ENCODE measurements at regions not wholly inside any gene's neighbourhood (a gene's known extent, or its start where the extent isn't known, plus 50 kb on each side); places are given as distances from the start of the nearest gene placed in this dataset.
"Not testable (repeated sequence)": the region's sequence is repeated elsewhere in the genome, so short reads cannot be mapped to it uniquely, and the experiment has no call there.

DNA sequence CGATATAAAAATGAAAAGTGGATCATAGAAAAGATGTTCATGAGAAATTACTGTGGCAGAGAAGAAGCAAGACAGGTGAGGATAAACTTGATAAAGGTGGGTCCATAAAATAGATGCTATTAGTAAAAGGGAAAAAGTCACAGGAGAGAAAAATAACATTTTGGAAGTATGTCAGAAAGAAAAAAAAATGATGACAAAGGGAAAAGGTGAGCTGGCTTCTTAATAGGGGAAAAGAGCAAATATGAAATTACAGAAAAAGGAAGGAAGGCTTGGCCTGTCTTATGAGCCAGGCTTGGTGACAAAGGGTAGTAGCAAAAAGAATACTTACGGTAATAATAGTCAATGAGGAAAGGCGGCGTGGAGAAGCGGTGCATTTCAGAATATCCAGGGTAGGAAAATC, 386.1 kb downstream of the RWDD3 start:
- no peak for DNase-seq

- no peak for DNase-seq
These were observed 388.6 kb downstream of the RWDD3 start for GRCh38 chr1:95622609-95623008.

GRCh38 chr1:95625224-95625623, 391.2 kb downstream of the RWDD3 start:
- DNase-seq, result no peak

- DNase-seq, result no peak
These were observed 393.2 kb downstream of the RWDD3 start for GRCh38 chr1:95627244-95627643.

DNA sequence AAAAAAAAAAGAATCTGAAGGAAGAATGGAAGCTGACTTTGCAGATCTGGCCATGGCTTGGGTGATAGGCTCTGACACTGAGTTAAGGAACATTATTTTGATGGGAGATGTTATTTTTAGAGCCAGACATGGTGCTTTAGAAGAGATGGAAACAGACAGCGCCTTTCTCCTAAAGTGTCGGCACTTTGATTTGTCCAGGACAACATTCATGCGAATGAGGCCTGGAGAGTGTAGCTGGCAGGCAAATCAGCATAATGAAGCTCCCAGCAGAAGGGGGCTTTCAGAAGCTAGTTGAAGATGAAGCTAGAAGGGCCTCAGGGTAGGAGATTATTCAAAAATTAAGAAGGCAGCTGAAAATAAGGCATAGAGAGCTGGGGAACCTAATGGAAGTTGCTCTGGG, 397.7 kb downstream of the RWDD3 start:
- DNase-seq, result no peak

- no peak for DNase-seq
These were observed 401.8 kb downstream of the RWDD3 start for GRCh38 chr1:95635811-95636210.

DNA sequence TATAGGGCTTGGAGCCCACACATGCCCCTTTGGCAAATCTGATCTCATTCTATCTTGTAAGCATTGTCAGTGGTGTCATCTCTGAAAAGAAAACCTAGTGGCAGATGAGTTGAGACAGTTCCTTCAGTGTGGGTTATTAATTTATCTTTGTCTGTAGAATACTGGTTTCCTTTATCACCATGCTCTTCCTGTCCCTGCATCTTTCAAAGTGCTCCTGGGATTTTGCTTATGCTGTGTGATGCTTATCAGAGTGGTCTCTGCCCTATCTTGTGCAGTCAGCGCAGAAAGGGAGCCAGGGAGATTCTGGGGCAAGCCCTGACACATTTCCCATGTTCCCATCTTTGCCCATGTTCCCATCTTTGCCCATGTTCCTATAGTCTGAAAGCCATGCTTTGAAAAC, 402.9 kb downstream of the RWDD3 start:
- no peak for DNase-seq

DNA sequence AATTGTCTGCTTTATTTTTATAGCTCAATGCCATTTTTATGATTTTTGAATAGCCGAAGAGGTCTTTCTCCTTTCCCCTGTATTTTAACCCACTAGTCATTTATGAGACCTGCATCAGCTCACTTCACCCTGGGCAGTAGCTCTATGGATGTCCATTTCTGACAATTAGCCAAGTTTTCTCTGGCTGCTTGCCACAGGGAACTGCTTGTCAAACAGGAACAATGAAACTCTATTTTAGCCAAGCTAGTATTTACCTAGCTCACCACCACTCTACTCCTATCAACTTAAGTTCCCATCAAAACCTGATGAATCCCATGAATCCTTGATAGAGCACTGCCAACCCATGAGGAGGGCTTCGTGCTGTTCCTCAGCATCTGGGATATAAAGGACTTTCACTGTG, 406.7 kb downstream of the RWDD3 start:
- DNase-seq, result no peak

DNA sequence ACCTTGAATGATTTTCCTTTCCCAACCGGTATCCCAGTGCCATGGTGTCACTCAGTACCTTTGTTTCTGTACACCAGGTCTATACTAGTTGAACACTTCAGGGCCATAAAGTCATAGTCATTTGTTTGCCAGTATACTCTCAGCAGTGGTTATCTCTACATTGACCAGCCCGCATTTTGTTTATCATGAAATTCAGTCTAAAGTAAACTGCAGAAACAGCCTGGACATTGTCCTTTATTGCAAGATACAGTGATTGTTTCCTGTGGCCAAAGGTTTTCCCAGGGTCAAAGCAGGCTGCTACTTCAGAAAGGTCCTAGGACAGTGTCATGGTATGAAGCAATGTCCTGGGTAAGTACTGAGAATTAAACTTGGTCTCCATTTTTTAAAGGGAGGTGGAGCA, 407.4 kb downstream of the RWDD3 start:
- no peak for DNase-seq

DNA sequence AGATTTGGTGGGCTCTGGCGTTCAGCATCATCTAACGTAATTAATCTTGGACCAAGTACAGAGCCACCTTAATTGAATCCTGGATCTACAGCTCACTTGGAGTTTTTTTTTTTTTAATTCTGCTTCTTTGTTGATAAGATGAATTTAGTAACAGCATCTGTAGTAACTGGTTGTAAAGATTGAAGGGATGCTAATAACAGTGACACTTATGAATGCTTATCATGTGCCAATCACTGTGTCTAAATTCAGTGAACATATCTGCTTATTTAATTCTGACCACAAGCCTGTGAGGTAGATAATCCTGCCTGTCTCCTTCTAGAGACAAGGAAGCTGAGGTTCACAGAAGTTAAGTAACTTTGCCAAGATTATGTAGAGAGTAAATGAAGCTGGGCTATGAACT, 408.0 kb downstream of the RWDD3 start:
- DNase-seq, result no peak

DNA sequence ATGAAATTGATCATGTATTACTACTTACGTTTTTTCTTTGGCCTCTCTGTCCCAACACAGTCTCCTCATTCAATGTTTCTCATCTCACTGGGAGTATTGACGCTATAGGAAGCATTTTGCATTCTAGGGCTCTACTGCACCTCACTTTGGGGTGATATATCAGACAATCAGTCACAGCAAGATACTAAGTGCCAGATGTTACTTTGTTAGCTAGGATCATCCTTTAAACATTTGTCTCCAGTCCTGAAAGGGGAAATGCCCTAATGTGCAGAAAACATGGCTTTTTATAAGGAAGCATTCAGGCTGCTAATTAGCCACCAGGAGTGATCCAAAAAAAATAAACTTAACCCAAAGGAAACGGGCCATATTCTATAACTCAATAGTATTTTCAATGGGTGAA, 409.1 kb downstream of the RWDD3 start:
- DNase-seq, result no peak

DNA sequence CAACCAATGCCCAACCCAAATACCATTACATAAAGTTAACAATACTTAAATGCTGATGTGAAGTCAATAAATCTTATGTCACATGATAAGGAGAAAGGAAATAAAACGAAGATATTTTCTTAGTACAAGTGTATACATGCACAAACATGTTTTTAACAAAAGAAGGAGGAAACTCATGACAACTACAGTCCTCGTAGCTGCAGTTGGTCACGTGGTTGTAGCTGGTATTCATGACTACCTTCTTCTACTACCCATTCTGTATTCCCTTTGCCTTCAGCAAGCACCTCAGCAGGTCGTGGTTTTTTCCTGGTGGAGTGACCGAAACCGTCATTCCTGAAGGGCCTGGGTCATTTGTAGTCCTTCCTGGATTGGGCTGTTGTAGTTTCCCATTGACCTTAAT, 411.1 kb downstream of the RWDD3 start:
- DNase-seq, result not testable (repeated sequence)

GRCh38 chr1:95650631-95651030, 416.6 kb downstream of the RWDD3 start:
- no peak for DNase-seq

DNA sequence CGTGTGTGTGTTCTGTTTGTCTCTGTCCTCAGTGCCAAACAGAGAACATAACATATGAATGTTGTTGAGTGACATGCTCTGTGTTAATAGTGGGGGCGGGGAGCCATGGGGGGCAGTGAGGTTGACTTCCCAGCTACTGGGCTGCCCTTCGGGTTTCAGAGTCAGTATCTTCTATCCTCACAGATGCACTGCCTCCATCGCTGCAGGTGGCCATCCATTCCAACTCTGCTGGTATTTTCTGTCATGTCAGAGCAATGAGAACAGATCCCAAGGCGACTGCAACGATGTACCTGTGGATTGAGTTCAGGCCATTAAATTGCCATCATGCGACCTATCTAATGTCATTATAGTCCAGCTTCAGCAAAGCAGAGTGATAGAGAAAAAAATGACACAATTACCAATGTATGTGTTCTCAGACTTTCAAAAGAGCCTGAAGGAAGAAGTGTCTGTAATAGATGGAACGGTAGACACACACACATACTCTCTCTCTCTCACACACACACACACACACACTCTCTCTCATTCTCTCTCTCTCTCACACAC, 418.5 kb downstream of the RWDD3 start:
- no peak for DNase-seq

DNA sequence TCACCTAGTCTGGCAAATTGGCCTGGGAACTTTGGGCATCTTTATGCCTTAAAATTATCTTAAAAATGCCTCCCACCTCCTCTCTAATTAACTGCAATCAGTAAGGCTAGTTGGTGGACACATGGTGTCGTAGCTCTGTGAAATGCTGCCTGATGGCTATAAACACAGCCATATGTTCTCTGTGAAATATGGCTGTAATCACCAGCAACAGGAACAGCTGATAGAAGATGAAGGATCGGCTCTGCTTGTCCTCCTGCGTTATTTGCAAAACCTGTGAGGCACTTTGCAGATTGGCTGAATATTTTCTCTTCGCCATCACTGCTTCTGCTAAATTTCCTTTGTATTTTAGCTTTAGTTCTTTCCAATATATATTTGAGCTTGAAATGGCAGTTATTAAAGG, 419.6 kb downstream of the RWDD3 start:
- DNase-seq, result no peak

GRCh38 chr1:95655321-95656020, 421.5 kb downstream of the RWDD3 start:
- DNase-seq, result no peak

GRCh38 chr1:95657248-95657647, 423.2 kb downstream of the RWDD3 start:
- DNase-seq, result no peak

GRCh38 chr1:95659166-95659565, 425.2 kb downstream of the RWDD3 start:
- no peak for DNase-seq

- no peak for DNase-seq
These were observed 425.6 kb downstream of the RWDD3 start for GRCh38 chr1:95659588-95659987.

GRCh38 chr1:95660736-95661135, 426.7 kb downstream of the RWDD3 start:
- DNase-seq, result no peak

GRCh38 chr1:95663530-95663929, 429.5 kb downstream of the RWDD3 start:
- DNase-seq, result not testable (repeated sequence)

- no peak for DNase-seq
These were observed 434.2 kb downstream of the RWDD3 start for GRCh38 chr1:95668165-95668564.

DNA sequence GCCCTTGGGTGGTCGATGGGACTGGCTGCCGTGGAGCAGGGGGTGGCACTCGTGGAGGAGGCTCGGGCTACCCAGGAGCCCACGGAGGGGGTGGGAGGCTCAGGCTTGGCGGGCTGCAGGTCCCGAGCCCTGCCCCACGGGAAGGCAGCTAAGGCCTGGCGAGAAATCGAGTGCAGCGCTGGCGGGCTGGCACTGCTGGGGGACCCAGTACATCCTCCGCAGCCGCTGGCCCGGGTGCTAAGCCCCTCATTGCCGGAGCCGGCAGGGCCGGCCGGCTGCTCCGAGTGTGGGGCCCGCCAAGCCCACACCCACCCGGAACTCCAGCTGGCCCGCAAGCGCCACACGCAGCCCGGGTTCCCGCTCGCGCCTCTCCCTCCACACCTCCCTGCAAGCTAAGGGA, 435.6 kb downstream of the RWDD3 start:
- not testable (repeated sequence) for DNase-seq

DNA sequence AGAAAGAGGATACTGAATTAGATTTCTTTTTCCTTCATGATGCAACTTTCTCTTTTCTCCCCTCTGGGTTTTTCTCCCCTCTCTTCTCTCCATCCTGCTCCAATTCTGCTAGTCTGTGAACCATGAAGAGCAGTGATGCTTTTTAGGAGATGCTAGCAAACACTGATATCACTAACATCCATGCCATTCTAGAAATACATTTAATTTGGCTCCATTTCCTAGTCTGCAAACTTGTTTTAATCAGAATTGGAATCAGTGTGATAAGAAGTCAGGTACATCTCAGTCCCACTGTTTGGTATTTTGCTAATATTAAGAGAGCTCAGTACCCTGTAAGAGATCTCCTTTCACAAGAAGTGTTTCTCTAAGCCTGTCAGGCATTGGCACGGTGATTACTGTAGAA, 437.1 kb downstream of the RWDD3 start:
- no peak for DNase-seq

GRCh38 chr1:95679262-95679661, 445.3 kb downstream of the RWDD3 start:
- no peak for DNase-seq

All from GF-D8 (cell line).